GM12872 (cell line): ENCODE measurements at regions not wholly inside any gene's neighbourhood (a gene's known extent, or its start where the extent isn't known, plus 50 kb on each side); places are given as distances from the start of the nearest gene placed in this dataset.

Source experiments
- TF ChIP-seq, protein P1 (sequence below): IDR thresholded peaks from 3 replicates; pipeline ENCODE4 v1.5.1; 2011; ENCODE audit warnings: low read depth, mild to moderate bottlenecking, low read length, moderate library complexity; ENCODE audit not compliant: insufficient read depth

DNA sequence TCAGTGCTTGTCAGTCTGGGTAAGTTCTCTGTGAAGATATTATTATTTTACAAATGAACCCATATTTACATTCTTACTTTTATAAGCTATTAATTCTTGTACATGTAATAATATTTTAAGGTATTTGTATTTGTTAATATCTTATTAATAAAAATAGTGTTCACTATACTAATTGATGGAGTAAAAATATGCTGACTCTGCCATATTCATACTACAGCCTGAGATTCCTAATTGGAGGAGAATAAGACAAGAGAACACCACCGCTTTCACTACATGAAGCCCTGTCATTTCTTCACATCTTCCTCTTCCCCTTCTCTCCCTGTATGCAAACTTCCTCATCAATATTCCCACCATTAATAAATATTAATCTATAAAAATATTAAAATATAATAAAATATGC, 167.6 kb upstream of the TUSC1 start:
- TF ChIP-seq, protein P1, sequence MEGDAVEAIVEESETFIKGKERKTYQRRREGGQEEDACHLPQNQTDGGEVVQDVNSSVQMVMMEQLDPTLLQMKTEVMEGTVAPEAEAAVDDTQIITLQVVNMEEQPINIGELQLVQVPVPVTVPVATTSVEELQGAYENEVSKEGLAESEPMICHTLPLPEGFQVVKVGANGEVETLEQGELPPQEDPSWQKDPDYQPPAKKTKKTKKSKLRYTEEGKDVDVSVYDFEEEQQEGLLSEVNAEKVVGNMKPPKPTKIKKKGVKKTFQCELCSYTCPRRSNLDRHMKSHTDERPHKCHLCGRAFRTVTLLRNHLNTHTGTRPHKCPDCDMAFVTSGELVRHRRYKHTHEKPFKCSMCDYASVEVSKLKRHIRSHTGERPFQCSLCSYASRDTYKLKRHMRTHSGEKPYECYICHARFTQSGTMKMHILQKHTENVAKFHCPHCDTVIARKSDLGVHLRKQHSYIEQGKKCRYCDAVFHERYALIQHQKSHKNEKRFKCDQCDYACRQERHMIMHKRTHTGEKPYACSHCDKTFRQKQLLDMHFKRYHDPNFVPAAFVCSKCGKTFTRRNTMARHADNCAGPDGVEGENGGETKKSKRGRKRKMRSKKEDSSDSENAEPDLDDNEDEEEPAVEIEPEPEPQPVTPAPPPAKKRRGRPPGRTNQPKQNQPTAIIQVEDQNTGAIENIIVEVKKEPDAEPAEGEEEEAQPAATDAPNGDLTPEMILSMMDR = no peak

DNA sequence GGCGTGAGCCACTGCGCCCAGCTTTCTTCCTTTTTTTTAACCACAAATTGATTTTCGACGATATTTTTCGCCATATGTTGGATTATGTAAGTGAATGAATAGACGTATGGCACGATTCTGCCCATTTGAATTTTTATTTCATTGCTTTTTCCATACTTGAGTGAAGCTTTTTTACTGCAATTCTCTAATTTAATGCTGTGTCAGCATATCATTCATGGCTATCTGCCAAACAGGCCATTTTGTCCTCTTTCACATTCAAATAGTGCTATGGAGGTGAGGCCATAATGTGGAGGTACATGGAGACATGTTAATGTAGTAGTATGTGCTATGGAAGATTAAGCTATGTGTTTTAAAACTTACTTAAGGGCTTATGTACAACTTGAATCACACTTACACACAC, 152.1 kb upstream of the TUSC1 start:
- TF ChIP-seq, protein P1 = no peak

DNA sequence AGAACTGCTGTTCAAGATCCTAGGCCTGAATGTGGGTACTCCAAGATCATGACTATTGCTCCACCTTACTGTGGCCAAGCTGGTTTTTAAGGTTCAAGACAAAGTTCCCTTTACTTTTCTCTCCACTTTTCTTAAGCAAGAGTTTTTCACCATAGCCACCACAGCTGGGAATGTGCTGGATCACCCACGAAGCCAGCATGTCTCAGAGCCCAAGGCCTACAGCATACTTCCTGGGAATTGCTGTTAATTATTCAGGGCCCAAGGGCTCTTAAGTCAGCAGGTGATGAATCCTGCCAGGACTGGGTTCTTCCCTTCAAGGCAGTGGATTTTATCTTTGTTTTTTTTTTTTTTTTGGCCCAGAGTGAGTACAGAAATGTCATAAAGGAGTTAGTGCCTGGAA, 149.4 kb upstream of the TUSC1 start:
- TF ChIP-seq, protein P1 = no peak

DNA sequence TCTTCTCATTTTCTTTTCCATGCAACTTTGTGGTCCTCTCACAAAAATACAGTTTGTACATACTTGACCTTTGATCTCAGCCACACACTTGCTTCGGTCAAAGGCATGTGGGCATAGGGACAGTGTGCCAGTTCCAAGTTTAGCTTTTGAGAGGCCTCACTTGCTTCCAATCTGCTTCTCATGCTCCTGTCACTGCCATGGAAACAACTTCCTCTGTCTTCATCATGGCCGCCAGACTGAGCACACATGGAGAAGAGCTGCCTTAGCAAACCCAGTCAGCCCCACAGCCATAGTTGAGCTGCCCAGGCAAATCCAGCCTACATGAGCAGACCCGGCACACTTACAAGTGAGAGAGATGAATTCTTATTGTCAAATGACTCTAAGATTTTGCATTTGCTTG, 138.2 kb upstream of the TUSC1 start:
- TF ChIP-seq, protein P1 = no peak

DNA sequence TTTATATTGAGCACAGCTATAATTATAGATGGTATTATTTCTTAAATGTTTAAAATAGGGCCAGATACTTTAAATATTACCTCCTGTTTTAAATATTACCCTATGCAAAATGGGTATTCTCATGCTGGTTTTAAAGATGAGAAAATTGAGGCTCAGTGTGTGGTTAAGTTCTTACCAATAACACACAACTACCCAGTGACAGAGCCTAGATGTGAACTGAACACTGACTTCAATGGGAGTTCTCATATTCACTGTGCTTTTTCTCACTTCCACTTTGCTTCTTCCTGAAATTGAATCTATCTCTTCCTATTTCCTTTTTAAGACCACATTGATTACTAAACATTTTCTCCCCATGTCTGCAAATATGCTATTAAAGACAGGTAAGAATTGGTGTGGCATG, 135.8 kb upstream of the TUSC1 start:
- TF ChIP-seq, protein P1 = no peak

DNA sequence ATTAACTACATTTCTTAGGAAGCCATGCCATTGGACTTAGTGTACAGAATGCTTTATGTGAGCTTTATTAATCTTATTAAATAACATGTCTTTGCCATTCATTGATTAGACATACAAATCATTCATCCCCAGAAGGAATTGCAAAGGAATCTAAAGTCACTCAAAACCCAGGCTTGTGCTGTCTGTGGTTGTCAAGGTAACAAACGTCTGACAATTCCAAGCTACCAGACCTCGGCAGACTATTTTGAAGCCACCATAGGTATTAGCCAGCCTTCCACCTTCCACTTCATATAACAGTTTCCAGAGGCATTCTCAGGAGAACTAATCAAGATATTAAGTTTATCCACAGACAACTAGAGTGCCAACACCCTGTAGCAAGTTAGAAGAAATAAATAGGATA, 135.2 kb upstream of the TUSC1 start:
- TF ChIP-seq, protein P1 = no peak

DNA sequence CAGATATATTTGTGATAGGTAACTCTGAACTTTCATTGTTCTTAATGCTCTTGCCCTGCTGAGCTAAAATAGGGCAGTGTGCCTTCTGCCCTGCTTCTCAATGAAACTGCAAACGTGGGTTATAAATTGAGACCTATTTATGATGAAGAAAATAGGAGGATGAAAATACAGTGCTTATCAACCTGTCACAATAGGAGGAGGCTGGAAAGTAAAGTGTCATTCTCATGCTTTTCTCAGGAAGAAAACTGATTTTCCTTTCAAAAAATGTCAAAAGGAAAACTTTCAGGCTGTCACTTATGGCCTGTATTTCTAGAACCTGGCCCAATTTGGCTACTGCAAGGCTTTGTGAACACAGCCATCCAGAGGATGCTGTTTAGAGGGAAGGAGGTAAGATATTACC, 130.3 kb upstream of the TUSC1 start:
- TF ChIP-seq, protein P1 = no peak

DNA sequence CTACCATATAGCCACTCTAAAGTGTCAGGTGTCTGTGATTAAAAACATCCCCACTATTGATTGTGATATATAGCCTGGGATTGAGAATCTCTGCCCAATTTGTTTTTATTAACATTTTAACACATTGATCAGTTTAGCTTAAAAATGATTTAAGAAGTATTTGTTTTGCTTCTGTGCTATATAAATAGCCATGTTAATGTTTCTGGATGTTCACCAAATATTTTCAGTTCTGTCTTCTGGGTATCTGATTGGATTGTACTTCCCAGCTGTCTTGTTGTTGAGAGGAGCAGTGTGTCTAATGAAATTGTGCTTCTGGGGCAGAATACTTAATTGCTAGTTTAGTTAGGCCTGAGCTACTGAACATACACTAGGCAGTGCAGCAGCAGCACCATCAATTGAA, 126.6 kb upstream of the TUSC1 start:
- TF ChIP-seq, protein P1 = no peak
